Glutamatergic neuron (in vitro differentiated cells): ENCODE measurements at regions not wholly inside any gene's neighbourhood (a gene's known extent, or its start where the extent isn't known, plus 50 kb on each side); places are given as distances from the start of the nearest gene placed in this dataset.
"Not testable (repeated sequence)": the region's sequence is repeated elsewhere in the genome, so short reads cannot be mapped to it uniquely, and the experiment has no call there.

ENCODE experiments used
- DNase-seq: peaks from one replicate; pipeline ENCODE4 v3.0.0; 2022
- H3K27ac Mint-ChIP-seq: one replicate; pipeline ENCODE4 v1.8.0; 2020; ENCODE audit warnings: mild to moderate bottlenecking, mixed read lengths, inconsistent platforms; ENCODE audit not compliant: unreplicated experiment
- H3K27me3 Mint-ChIP-seq: one replicate; pipeline ENCODE4 v1.8.0; 2020; ENCODE audit warnings: mild to moderate bottlenecking, moderate library complexity, mixed read lengths, inconsistent platforms; ENCODE audit not compliant: unreplicated experiment
- H3K36me3 Mint-ChIP-seq: one replicate; pipeline ENCODE4 v1.8.0; 2020; ENCODE audit warnings: mild to moderate bottlenecking, mixed read lengths, inconsistent platforms; ENCODE audit not compliant: unreplicated experiment
- H3K4me1 Mint-ChIP-seq: one replicate; pipeline ENCODE4 v1.8.0; 2020; ENCODE audit warnings: mild to moderate bottlenecking, low read depth, mixed read lengths, inconsistent platforms; ENCODE audit not compliant: unreplicated experiment
- H3K4me3 Mint-ChIP-seq: one replicate; pipeline ENCODE4 v1.8.0; 2020; ENCODE audit warnings: mild to moderate bottlenecking, mixed read lengths, inconsistent platforms; ENCODE audit not compliant: unreplicated experiment
- H3K9me3 Mint-ChIP-seq: one replicate; pipeline ENCODE4 v1.8.0; 2020; ENCODE audit warnings: mild to moderate bottlenecking, moderate library complexity, mixed read lengths, inconsistent platforms; ENCODE audit not compliant: unreplicated experiment
- TF ChIP-seq, protein P1 (sequence below): fragments of 200-600 bp; sonication (generic); IDR thresholded peaks from one replicate; pipeline ENCODE4 v1.5.0; 2021; ENCODE audit not compliant: partially characterized antibody, unreplicated experiment

DNA sequence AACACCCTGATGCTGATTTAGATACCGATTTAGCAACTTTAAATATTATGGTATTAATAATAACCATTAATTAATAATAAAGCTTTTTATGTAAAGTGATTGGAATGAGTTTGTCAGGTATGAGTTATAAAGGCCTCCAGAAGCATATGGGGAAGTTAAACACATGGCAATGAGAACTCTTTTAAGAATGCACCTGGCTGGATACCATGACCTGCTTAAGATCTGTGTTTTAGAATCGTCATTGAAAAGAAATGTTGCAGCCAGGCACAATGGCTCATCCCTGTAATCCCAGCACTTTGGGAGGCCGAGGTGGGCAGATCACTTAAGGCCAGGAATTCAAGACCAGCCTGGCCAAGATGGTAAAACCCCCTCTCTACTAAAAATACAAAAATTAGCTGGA is 197.5 kb downstream of the SOX4 start:
- Mint-ChIP-seq H3K27me3 (peaks cover 4% of the 10 kb centered on the region), H3K27ac (no peak overlapping the region), H3K4me3 (no peak overlapping the region), H3K36me3 (no peaks in the 10 kb centered on the region), H3K9me3 (no peaks in the 10 kb centered on the region), H3K4me1 (no peaks in the 10 kb centered on the region)
- DNase-seq: no peak
- TF ChIP-seq, protein P1, sequence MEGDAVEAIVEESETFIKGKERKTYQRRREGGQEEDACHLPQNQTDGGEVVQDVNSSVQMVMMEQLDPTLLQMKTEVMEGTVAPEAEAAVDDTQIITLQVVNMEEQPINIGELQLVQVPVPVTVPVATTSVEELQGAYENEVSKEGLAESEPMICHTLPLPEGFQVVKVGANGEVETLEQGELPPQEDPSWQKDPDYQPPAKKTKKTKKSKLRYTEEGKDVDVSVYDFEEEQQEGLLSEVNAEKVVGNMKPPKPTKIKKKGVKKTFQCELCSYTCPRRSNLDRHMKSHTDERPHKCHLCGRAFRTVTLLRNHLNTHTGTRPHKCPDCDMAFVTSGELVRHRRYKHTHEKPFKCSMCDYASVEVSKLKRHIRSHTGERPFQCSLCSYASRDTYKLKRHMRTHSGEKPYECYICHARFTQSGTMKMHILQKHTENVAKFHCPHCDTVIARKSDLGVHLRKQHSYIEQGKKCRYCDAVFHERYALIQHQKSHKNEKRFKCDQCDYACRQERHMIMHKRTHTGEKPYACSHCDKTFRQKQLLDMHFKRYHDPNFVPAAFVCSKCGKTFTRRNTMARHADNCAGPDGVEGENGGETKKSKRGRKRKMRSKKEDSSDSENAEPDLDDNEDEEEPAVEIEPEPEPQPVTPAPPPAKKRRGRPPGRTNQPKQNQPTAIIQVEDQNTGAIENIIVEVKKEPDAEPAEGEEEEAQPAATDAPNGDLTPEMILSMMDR: no peak

DNA sequence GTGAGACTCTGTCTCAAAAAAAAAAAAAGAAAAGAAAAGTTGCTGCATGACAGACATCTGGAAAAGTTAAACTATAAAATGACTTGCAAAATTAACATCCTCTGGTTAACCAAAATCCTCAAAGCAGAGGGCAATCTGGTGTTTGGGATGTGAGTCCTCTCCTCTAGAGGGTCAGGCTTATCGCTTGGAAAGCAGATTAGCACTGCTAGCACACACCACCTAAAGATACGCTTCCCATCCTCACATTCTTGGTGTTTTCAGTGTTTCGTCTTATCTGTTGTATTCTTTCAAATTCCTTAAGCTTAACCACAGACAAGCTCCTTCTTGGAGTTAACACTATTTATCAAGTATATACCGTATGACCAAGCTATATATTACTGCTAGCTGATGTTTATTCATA is 198.0 kb downstream of the SOX4 start:
- Mint-ChIP-seq H3K27ac (no peak overlapping the region), H3K27me3 (peaks cover 4% of the 10 kb centered on the region)
- TF ChIP-seq, protein P1: no peak

DNA sequence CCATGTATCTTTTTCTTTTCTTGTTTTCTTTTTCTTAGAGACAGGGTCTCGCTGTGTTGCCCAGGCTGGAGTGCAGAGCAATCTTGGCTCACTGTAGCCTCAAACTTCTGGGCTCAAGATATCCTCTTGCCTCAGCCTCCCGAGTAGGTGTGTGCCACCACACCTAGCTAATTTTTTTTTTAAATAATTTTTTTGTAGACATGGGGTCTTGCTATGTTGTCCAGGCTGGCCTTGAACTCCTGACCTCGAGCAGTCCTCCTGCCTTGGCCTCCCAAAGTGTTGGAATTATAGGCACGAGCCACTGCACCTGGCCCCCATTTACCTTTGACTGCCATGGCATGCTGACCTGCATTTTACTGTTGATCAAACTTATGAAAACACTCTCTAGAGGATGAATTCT is 198.6 kb downstream of the SOX4 start:
- H3K27ac Mint-ChIP-seq: no peak overlapping the region
- H3K36me3 Mint-ChIP-seq: no peaks in the 10 kb centered on the region
- no peaks in the 10 kb centered on the region for H3K9me3 Mint-ChIP-seq
- no peaks in the 10 kb centered on the region for H3K4me1 Mint-ChIP-seq
- peaks cover 4% of the 10 kb centered on the region for H3K27me3 Mint-ChIP-seq
- no peak for DNase-seq
- TF ChIP-seq, protein P1: no peak
- H3K4me3 Mint-ChIP-seq: no peak overlapping the region

More for the DNA sequence above, 198.0 kb downstream of the SOX4 start:
- Mint-ChIP-seq H3K9me3 (no peaks in the 10 kb centered on the region), H3K4me3 (no peak overlapping the region), H3K4me1 (no peaks in the 10 kb centered on the region), H3K36me3 (no peaks in the 10 kb centered on the region)
- DNase-seq: no peak

DNA sequence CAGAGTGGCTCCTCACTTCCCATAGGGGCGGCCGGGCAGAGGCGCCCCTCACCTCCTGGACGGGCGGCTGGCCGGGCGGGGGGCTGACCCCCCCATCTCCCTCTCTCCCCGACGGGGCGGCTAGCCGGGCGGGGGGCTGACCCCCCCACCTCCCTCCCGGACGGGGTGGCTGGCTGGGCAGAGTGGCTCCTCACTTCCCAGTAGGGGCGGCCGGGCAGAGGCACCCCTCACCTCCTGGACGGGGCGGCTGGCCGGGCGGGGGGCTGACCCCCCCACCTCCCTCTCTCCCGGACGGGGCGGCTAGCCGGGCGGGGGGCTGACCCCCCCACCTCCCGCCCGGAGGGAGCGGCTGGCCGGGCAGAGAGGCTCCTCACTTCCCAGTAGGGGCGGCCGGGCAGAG is 203.4 kb downstream of the SOX4 start:
- H3K4me3 Mint-ChIP-seq, H3K36me3 Mint-ChIP-seq, H3K27ac Mint-ChIP-seq, H3K27me3 Mint-ChIP-seq: not testable (repeated sequence)
- DNase-seq: peak; percentile 15
- Mint-ChIP-seq H3K4me1 (peaks cover 17% of the 10 kb centered on the region), H3K9me3 (peaks cover 19% of the 10 kb centered on the region)

DNA sequence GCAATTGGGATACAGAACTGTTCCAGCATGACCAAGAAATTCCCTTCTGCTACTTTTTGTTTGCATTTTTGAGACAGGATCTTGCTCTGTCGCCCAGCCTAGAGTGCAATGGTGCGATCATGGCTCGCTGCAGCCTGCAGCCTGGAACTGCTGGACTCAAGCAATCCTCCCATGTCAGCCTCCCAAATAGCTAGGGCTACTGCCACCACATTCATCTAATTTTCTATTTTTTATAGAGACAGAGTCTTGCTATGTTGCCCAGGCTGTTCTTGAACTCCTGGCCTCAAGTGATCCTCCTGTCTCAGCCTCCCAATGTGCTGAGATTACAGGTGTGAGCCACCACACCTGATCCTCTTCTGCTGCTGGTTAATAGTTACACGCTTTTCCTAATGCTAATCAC is 204.9 kb downstream of the SOX4 start:
- TF ChIP-seq, protein P1: no peak
- no peak overlapping the region for H3K4me3 Mint-ChIP-seq
- H3K36me3 Mint-ChIP-seq: peaks cover 6% of the 10 kb centered on the region
- H3K4me1 Mint-ChIP-seq: peaks cover 24% of the 10 kb centered on the region
- no peak overlapping the region for H3K27ac Mint-ChIP-seq
- peaks cover 19% of the 10 kb centered on the region for H3K9me3 Mint-ChIP-seq
- peaks cover 7% of the 10 kb centered on the region for H3K27me3 Mint-ChIP-seq
- no peak for DNase-seq

GRCh38 chr6:21800330-21800729 is 206.8 kb downstream of the SOX4 start:
- H3K9me3 Mint-ChIP-seq: peaks cover 19% of the 10 kb centered on the region
- H3K36me3 Mint-ChIP-seq: peaks cover 6% of the 10 kb centered on the region
- TF ChIP-seq, protein P1: no peak
- peaks cover 24% of the 10 kb centered on the region for H3K4me1 Mint-ChIP-seq
- no peak for DNase-seq
- no peak overlapping the region for H3K27ac Mint-ChIP-seq
- H3K27me3 Mint-ChIP-seq: peaks cover 7% of the 10 kb centered on the region
- no peak overlapping the region for H3K4me3 Mint-ChIP-seq
